CD4-positive, alpha-beta T cell treated with Interleukin-4 for 1 hour (primary cell): ENCODE measurements at regions not wholly inside any gene's neighbourhood (a gene's known extent, or its start where the extent isn't known, plus 50 kb on each side); places are given as distances from the start of the nearest gene placed in this dataset.
"Not testable (repeated sequence)": the region's sequence is repeated elsewhere in the genome, so short reads cannot be mapped to it uniquely, and the experiment has no call there.

Source experiments
- DNase-seq, 2 donors: peaks; one replicate each; pipeline ENCODE4 v3.0.0-alpha.2; 2020 to 2022

DNA sequence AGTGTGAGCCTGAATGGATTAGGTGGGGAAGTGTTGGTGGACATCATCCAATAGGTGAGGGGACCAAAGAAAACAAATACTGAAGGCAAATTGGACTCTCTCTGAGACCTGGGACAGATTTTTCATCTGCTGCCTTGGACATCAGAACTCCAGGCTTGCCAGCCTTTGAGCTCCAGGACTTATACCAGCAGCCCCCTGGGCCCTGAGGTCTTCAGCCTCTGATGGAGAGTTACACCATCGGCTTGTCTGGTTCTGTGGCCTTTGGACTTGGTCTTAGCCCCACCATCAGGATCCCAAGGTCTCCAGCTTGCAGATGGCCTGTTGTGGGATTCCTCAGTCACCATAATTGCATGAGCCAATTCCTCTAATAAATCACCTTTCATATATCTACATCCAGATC lies 80.8 kb upstream of the SLC8A3 start:
- no peak for DNase-seq

DNA sequence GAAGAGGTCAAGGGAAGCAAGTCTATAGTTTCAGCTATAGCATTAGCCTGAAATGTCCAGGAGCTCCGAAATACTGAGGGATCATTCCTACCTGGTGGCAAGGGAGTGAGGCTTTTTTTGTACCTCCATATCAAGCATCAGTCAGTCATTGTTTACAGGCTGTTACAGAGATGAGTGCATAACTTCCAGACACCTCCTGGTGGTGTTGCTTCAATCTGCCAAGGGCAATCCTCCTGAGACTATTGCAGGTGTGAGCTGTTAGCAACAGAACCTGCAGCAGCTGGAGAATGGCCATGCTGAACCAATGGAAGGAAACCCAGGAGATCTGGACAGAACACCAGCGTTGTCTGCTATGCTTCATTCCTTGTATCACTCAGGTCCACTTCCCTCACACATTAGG lies 80.0 kb upstream of the SLC8A3 start:
- no peak for DNase-seq

- DNase-seq: no peak
These were observed 77.4 kb upstream of the SLC8A3 start for GRCh38 chr14:70266157-70266556.

GRCh38 chr14:70265422-70265821 lies 76.7 kb upstream of the SLC8A3 start:
- DNase-seq: no peak

- DNase-seq: no peak
These were observed 70.7 kb upstream of the SLC8A3 start for GRCh38 chr14:70259420-70259819.

DNA sequence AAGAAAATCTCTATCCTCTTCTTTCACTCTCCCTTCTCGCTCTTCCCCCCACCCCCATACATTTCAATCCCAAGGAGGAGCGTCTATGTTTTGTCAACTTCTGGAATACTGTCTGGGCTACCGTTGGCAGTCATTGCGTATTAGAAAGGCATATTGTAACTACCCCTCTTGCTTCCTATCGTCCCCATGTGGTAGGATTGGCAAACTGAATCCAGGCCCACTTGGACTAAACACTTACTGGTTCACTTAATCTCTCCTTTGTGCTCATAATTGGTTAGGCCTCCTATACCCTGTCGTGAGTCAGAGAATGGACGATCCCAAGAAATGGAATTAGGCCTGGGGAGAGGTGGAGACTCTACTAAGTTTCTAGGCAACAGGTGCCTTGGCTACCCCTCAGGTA lies 68.8 kb upstream of the SLC8A3 start:
- DNase-seq: no peak

GRCh38 chr14:70256601-70257000 lies 67.8 kb upstream of the SLC8A3 start:
- no peak for DNase-seq

DNA sequence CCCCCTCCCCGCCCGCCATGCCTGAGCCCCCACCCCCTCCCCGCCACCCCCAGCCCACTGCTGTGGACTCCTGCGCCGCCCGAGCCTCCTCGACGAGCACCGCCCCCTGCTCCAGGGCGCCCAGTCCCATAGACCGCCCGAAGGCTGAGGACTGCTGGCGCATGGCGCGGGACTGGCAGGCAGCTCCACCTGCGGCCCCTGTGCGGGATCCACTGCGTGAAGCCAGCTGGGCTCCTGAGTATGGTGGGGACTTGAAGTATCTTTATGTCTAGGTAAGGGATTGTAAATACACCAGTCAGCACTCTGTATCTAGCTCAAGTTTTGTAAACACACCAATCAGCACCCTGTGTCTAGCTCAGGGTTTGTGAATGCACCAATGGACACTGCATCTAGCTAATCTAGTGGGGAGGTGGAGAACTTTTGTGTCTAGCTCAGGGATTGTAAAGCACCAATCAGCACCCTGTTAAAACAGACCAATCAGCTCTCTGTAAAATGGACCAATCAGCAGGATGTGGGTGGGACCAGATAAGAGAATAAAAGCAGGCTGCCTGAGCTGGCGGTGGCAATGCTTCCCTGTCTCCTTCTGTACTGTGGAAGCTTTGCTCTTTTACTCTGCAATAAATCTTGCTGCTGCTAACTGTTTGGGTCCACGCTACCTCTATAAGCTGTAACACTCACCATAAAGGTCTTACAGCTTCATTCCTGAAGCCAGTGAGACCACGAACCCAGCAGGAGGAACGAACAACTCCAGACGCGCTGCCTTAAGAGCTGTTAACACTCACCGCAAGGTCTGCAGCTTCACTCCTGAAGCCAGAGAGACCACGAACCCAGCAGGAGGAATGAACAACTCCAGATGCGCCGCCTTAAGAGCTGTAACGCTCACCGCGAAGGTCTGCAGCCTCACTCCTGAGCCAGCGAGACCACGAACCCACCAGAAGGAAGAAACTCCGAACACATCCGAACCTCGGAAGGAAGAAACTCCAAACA lies 66.6 kb upstream of the SLC8A3 start:
- DNase-seq: peak; percentile 55

GRCh38 chr14:70254476-70254961 lies 65.8 kb upstream of the SLC8A3 start:
- no peak for DNase-seq

- not testable (repeated sequence) for DNase-seq
These were observed 64.8 kb upstream of the SLC8A3 start for GRCh38 chr14:70253547-70253946.

- no peak for DNase-seq
These were observed 56.3 kb upstream of the SLC8A3 start for GRCh38 chr14:70245026-70245425.

DNA sequence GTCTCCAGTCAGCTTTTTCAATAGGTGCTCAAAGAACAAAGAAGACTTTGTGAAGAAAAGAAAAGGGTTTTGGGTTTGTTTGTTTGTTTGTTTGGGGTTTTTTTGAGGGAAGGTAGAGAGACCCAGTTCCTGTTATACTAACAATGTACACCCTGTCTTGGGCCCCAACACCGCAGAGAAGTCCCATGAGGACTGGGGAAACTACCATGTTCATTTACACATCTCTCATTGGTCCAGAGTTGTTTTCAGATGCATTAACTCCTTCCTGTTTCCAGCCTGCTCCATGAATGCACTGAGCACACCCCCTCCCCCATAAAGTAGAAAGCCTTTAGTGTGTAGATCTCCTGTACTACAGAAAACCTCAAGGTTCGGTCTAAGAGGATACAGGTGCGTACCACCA lies 51.1 kb upstream of the SLC8A3 start:
- no peak for DNase-seq

DNA sequence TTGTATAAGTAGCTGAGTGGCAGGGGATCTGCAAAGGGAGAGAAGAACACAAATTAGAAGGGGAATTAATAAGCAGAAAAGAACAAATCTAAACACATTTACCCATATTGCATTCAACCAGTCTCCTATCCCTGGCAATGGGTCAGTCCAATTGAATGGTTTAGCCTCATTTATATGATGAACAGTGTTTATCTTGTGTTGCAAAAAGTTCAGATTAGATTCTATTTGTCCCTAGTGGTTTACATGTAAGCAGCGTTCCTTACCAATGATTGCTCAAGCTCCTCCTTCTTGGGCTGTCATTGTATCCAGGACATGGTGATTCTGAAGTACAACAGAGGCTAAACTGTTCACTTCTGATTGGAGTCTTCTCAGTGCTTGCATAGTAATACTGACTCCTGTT lies 49.9 kb upstream of the SLC8A3 start:
- DNase-seq: not testable (repeated sequence)
